ENCODE measurements at regions not wholly inside any gene's neighbourhood (a gene's known extent, or its start where the extent isn't known, plus 50 kb on each side); places are given as distances from the start of the nearest gene placed in this dataset.

DNA sequence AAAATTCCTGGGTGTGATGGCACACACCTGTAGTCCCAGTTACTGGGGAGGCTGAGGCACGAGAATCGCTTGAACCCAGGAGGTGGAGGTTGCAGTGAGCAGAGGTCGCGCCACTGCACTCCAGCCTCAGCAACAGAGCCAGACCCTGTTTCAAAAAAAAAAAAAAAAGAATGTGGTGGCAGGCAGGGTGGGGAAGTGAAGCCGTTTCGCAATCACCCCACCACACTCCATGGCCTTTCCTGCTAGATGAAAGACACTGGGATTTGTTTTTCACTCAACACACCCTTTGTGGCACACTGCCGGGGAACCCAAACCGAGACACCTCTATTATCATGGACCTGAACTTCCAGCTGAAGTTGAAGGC, 172.4 kb upstream of the IQSEC1 start:
- TF ChIP-seq, protein P1, sequence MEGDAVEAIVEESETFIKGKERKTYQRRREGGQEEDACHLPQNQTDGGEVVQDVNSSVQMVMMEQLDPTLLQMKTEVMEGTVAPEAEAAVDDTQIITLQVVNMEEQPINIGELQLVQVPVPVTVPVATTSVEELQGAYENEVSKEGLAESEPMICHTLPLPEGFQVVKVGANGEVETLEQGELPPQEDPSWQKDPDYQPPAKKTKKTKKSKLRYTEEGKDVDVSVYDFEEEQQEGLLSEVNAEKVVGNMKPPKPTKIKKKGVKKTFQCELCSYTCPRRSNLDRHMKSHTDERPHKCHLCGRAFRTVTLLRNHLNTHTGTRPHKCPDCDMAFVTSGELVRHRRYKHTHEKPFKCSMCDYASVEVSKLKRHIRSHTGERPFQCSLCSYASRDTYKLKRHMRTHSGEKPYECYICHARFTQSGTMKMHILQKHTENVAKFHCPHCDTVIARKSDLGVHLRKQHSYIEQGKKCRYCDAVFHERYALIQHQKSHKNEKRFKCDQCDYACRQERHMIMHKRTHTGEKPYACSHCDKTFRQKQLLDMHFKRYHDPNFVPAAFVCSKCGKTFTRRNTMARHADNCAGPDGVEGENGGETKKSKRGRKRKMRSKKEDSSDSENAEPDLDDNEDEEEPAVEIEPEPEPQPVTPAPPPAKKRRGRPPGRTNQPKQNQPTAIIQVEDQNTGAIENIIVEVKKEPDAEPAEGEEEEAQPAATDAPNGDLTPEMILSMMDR (IDR thresholded peaks at IDR 0.05) = no peak
- TF ChIP-seq POLR2A (IDR thresholded peaks at IDR 0.05) = no peak

Measured in ovary (tissue), 3 donors.